K562 (cell line): ENCODE measurements at regions not wholly inside any gene's neighbourhood (a gene's known extent, or its start where the extent isn't known, plus 50 kb on each side); places are given as distances from the start of the nearest gene placed in this dataset.

Source experiments
- ATAC-seq: fragments of 200-7000 bp; cut with Tn5 transposase; 3 replicates; pipeline ENCODE4 v1.9.1; 2020; ENCODE audit warnings: moderate library complexity
- BruUV-seq: library from RNA; stranded (reverse); fragments of 400-500 nt; replicated peaks from 2 replicates; lab custom pipeline; 2021; lab: Mats Ljungman, UMichigan
- CTCF ChIA-PET: fragments of 300-600 bp; formaldehyde crosslinking; extraction: SDS; loops from one replicate; lab custom pipeline; 2021; ENCODE audit warnings: low intra/inter-chr PET ratio; lab: Yijun Ruan, JAX
- POLR2A ChIA-PET: fragments of 300-600, 350-650 bp; sonication (Branson Sonifier 250); formaldehyde crosslinking; extraction: SDS; loops from one replicate; lab custom pipeline; 2021; ENCODE audit warnings: antibody characterized with exemption, inconsistent platforms; lab: Yijun Ruan, JAX
- DNase-seq, 4 experiments: peaks; one replicate each; pipeline versions ENCODE4 v3.0.0 to v3.0.0-alpha.2; 2011 to 2018; ENCODE audit warnings: low spot score in 3 of 4, mixed read lengths in 3 of 4; ENCODE audit errors: extremely low read depth in 1 of 4
- FAIRE-seq: peaks from 2 replicates; lab custom pipeline; 2011; peaks lifted over from hg19 to GRCh38; lab: Jason Lieb, UNC
- H2AFZ ChIP-seq: 2 replicates; pipeline ENCODE4 v1.6.0; 2011; ENCODE audit warnings: low read depth, low read length, control low read depth, inconsistent platforms
- H3K27ac ChIP-seq: fragments of 200-600 bp; 3 replicates; pipeline ENCODE4 v1.8.0; 2011; ENCODE audit warnings: low read depth, mild to moderate bottlenecking, control low read depth, inconsistent platforms, low read length, moderate library complexity, mixed read lengths; ENCODE audit errors: extremely low read depth
- H3K27me3 ChIP-seq, 2 experiments: fragments of 300-600 bp in 1 of 2; 2 replicates in 1 of 2; 3 replicates in 1 of 2; pipeline versions ENCODE4 v1.6.0 to v1.8.0; 2011; ENCODE audit warnings: inconsistent platforms in 2 of 2, low read length in 2 of 2, mild to moderate bottlenecking in 1 of 2, mixed read lengths in 1 of 2, moderate library complexity in 1 of 2; ENCODE audit not compliant: control insufficient read depth in 2 of 2, insufficient read depth in 2 of 2
- H3K36me3 ChIP-seq: fragments of 300-600 bp; 3 replicates; pipeline ENCODE4 v1.8.0; 2011; ENCODE audit warnings: mild to moderate bottlenecking, low read length, inconsistent platforms; ENCODE audit not compliant: control insufficient read depth, insufficient read depth
- H3K4me1 ChIP-seq, 2 experiments: fragments of 200-600 bp in 1 of 2; replicated peaks in 1 of 2; 2 replicates in 1 of 2; 3 replicates in 1 of 2; pipeline versions ENCODE4 v1.5.1 to v1.8.0; 2011; ENCODE audit warnings: inconsistent platforms in 2 of 2, low read length in 2 of 2, mild to moderate bottlenecking in 1 of 2, mixed read lengths in 1 of 2, moderate library complexity in 1 of 2; ENCODE audit not compliant: control insufficient read depth in 2 of 2, insufficient read depth in 2 of 2
- H3K4me2 ChIP-seq: 2 replicates; pipeline ENCODE4 v1.6.1; 2011; ENCODE audit warnings: low read length, control low read depth, inconsistent platforms, mixed read lengths; ENCODE audit not compliant: insufficient read depth
- H3K4me3 ChIP-seq: fragments of 200-600 bp; sonication (generic), shearing (Covaris generic); 2 replicates; pipeline ENCODE4 v1.5.1; 2016; ENCODE audit warnings: control low read depth, inconsistent platforms
- H3K79me2 ChIP-seq: fragments of 200-600 bp; 3 replicates; pipeline ENCODE4 v1.8.0; 2011; ENCODE audit warnings: low read length, inconsistent platforms; ENCODE audit not compliant: control insufficient read depth, insufficient read depth
- H3K9ac ChIP-seq, 2 experiments: 2 replicates each; pipeline versions ENCODE4 v1.6.0 to v1.6.1; 2011; ENCODE audit warnings: low read depth in 2 of 2, low read length in 2 of 2, control low read depth in 1 of 2, inconsistent platforms in 1 of 2, mild to moderate bottlenecking in 1 of 2, mixed read lengths in 1 of 2; ENCODE audit not compliant: insufficient read depth in 1 of 2
- H3K9me1 ChIP-seq: one replicate; pipeline ENCODE4 v1.6.0; 2011; ENCODE audit warnings: inconsistent platforms, mild to moderate bottlenecking, low read length, moderate library complexity; ENCODE audit not compliant: control insufficient read depth, insufficient read depth
- H3K9me3 ChIP-seq: replicated peaks from 2 replicates; pipeline ENCODE4 v1.5.1; 2011; ENCODE audit warnings: low read depth, low read length, inconsistent platforms; ENCODE audit not compliant: control insufficient read depth, insufficient read depth
- H4K20me1 ChIP-seq: replicated peaks from 2 replicates; pipeline ENCODE4 v1.6.1; 2011; ENCODE audit warnings: low read length, inconsistent platforms, mixed read lengths; ENCODE audit not compliant: control insufficient read depth, insufficient read depth
- CEBPZ ChIP-seq: fragments of 150-350 bp; IDR thresholded peaks from 2 replicates; pipeline ENCODE4 v1.6.1; 2014; ENCODE audit warnings: low read depth, mild to moderate bottlenecking, low read length, borderline replicate concordance
- ILF3 ChIP-seq: fragments of 450-650 bp; IDR thresholded peaks from 2 replicates; pipeline ENCODE4 v1.6.1; 2018; ENCODE audit warnings: antibody characterized with exemption, mild to moderate bottlenecking, moderate library complexity, borderline replicate concordance
- KLF16 ChIP-seq: IDR thresholded peaks from 2 replicates; pipeline ENCODE4 v1.6.1; 2016; ENCODE audit warnings: antibody characterized with exemption
- MCM7 ChIP-seq, 2 experiments: fragments of 450-650 bp; IDR thresholded peaks; 2 replicates each; pipeline ENCODE4 v1.6.1; 2016 to 2018
- NR2C2 ChIP-seq, 2 experiments: fragments of 200-800 bp in 1 of 2; sonication (Bioruptor generic) in 1 of 2; sonication (generic) in 1 of 2; formaldehyde crosslinking in 1 of 2; IDR thresholded peaks; 2 replicates each; pipeline versions ENCODE4 v1.6.1 to v1.8.0; 2016 to 2022; ENCODE audit warnings: mild to moderate bottlenecking in 1 of 2, missing compliant biosample characterization in 1 of 2, missing genetic modification characterization in 1 of 2, missing genetic modification reagents in 1 of 2
- POLR2AphosphoS5 ChIP-seq: IDR thresholded peaks from 2 replicates; pipeline ENCODE4 v1.6.1; 2011; ENCODE audit warnings: mild to moderate bottlenecking, low read depth, low read length, moderate library complexity; ENCODE audit not compliant: control insufficient read depth, insufficient read depth
- POLR2G ChIP-seq: fragments of 200-400 bp; formaldehyde crosslinking; IDR thresholded peaks from 2 replicates; pipeline ENCODE4 v1.6.1; 2017; ENCODE audit warnings: low read depth, mild to moderate bottlenecking, antibody characterized with exemption, low read length, moderate library complexity
- RUNX1 ChIP-seq: sonication (generic); IDR thresholded peaks from 2 replicates; pipeline ENCODE4 v1.6.1; 2016; ENCODE audit warnings: antibody characterized with exemption, low read depth
- SNAPC5 ChIP-seq: fragments of 250-450 bp; sonication (Bioruptor Pico); IDR thresholded peaks from 2 replicates; pipeline ENCODE4 v1.8.0; 2021; ENCODE audit warnings: moderate library complexity, mild to moderate bottlenecking, inconsistent platforms
- ZNF232 ChIP-seq: sonication (generic); formaldehyde crosslinking; IDR thresholded peaks from 2 replicates; pipeline ENCODE4 v1.8.0; 2022; ENCODE audit warnings: mild to moderate bottlenecking, missing genetic modification reagents
- ZNF444 ChIP-seq: fragments of 250-450 bp; sonication (Bioruptor Pico); IDR thresholded peaks from 2 replicates; pipeline ENCODE4 v1.4.0; 2020; ENCODE audit warnings: mild to moderate bottlenecking, moderate library complexity
- WGBS: fragments of 100-300 bp; shearing (Covaris generic); methylation state at CpG from one replicate; pipeline ENCODE4 v1.1.6; 2016; ENCODE audit warnings: low coverage, mixed read lengths; ENCODE audit not compliant: insufficient coverage; ENCODE audit errors: missing lambda C conversion rate; 5-methylcytosine and 5-hydroxymethylcytosine counted together
- in situ Hi-C: fragments of 300-500 bp; cut with MboI; formaldehyde crosslinking; loops from 4 replicates; pipeline ENCODE4 v1.15.0; 2018; ENCODE audit warnings: inconsistent platforms, mixed read lengths
- intact Hi-C: fragments of 100-400 bp; cut with micrococcal nuclease; formaldehyde crosslinking; loops from 2 replicates; pipeline ENCODE4 v1.14.2; 2022

GRCh38 chr10:121195524-121195910 is 344.4 kb downstream of the WDR11 start:
- H3K27me3 ChIP-seq = no peaks in the 10 kb centered on the region
- ChIA-PET CTCF (no interaction called here), POLR2A (no interaction called here)
- H3K9ac ChIP-seq = no peak overlapping the region
- H3K79me2 ChIP-seq = no peaks in the 10 kb centered on the region
- DNase-seq (no peak), FAIRE-seq (no peak), ATAC-seq (no peak)
- no peak for TF ChIP-seq POLR2AphosphoS5
- TF ChIP-seq CEBPZ = no peak
- no peak for TF ChIP-seq ZNF232 (CRISPR knock-in tag)
- no peak for TF ChIP-seq RUNX1
- no peak for TF ChIP-seq NR2C2 (CRISPR knock-in tag; IDR thresholded peaks at IDR 0.05)
- no peak for TF ChIP-seq NR2C2 (tag; IDR thresholded peaks at IDR 0.05)
- TF ChIP-seq MCM7 (IDR thresholded peaks at IDR 0.05) = no peak
- TF ChIP-seq SNAPC5 (CRISPR knock-in tag) = no peak
- TF ChIP-seq POLR2G = no peak
- no peak for TF ChIP-seq ILF3
- no peak for TF ChIP-seq ZNF444 (CRISPR knock-in tag)
- TF ChIP-seq KLF16 = no peak
- BruUV-seq = no TSS peak
- H3K4me3 ChIP-seq = no peak overlapping the region
- WGBS = 0% methylated on average over 8 of the region's 8 CpGs
- H3K27ac ChIP-seq = no peak overlapping the region
- intact Hi-C loops (no loop called here), in situ Hi-C loops (no loop called here)
- H3K9me3 ChIP-seq = no peaks in the 10 kb centered on the region
- no peak overlapping the region for H3K4me2 ChIP-seq
- no peaks in the 10 kb centered on the region for H3K9me1 ChIP-seq
- H2AFZ ChIP-seq = no peak overlapping the region
- no peaks in the 10 kb centered on the region for H4K20me1 ChIP-seq
- no peaks in the 10 kb centered on the region for H3K4me1 ChIP-seq
- H3K36me3 ChIP-seq = no peaks in the 10 kb centered on the region
